ENCODE measurements at regions not wholly inside any gene's neighbourhood (a gene's known extent, or its start where the extent isn't known, plus 50 kb on each side); places are given as distances from the start of the nearest gene placed in this dataset.

DNA sequence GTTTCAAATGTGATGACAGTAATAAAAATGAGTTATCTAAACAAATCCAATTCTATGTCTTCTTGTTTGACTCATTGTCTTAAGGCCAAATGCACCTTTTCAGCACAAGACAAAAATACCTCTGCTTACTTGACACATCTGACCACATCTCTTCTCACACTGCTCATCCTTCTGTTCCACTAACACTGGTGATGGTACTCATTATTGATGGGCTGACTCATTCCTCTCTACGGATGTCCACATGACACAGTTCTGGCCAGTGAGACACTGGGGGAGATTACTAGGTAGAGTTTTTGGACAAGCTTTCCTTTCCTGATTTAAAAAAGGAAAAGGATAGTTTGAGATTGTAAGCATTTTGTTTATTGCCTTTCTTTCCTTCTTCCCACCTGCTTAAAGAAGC is 410.6 kb upstream of the THRB start:
- no peaks in the 10 kb centered on the region for H3K27me3 ChIP-seq (ENCODE audit: control insufficient read depth, insufficient read depth, low read length, poor library complexity, severe bottlenecking)
- no peak overlapping the region for H3K27ac Mint-ChIP-seq
- no peaks in the 10 kb centered on the region for H3K36me3 ChIP-seq (ENCODE audit: control insufficient read depth, insufficient read depth, low read length)
- no peak for DNase-seq
- no peaks in the 10 kb centered on the region for H3K4me1 Mint-ChIP-seq
- no peaks in the 10 kb centered on the region for H3K9me3 ChIP-seq (ENCODE audit: control insufficient read depth, low read length)
- peaks cover 2% of the 10 kb centered on the region for H3K27me3 Mint-ChIP-seq (ENCODE audit: insufficient read depth)
- WGBS, 2 experiments (ENCODE audit: insufficient coverage in 1 of 2, insufficient read length in 1 of 2), result 96 to 100% methylated on average over 1 of the region's 1 CpG
- H3K9me3 Mint-ChIP-seq, result no peaks in the 10 kb centered on the region
- no peak overlapping the region for H3K9ac ChIP-seq (ENCODE audit: extremely low read depth, low read length, poor library complexity, severe bottlenecking)
- no peaks in the 10 kb centered on the region for H3K4me1 ChIP-seq (ENCODE audit: control insufficient read depth, insufficient read depth, low read length)
- no peak overlapping the region for H3K4me3 ChIP-seq (ENCODE audit: low read length)
- TF ChIP-seq, protein P1, sequence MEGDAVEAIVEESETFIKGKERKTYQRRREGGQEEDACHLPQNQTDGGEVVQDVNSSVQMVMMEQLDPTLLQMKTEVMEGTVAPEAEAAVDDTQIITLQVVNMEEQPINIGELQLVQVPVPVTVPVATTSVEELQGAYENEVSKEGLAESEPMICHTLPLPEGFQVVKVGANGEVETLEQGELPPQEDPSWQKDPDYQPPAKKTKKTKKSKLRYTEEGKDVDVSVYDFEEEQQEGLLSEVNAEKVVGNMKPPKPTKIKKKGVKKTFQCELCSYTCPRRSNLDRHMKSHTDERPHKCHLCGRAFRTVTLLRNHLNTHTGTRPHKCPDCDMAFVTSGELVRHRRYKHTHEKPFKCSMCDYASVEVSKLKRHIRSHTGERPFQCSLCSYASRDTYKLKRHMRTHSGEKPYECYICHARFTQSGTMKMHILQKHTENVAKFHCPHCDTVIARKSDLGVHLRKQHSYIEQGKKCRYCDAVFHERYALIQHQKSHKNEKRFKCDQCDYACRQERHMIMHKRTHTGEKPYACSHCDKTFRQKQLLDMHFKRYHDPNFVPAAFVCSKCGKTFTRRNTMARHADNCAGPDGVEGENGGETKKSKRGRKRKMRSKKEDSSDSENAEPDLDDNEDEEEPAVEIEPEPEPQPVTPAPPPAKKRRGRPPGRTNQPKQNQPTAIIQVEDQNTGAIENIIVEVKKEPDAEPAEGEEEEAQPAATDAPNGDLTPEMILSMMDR (conservative IDR thresholded peaks at IDR 0.05), result no peak
- H3K4me3 Mint-ChIP-seq, result no peak overlapping the region
- H3K36me3 Mint-ChIP-seq (ENCODE audit: low read depth), result no peaks in the 10 kb centered on the region
- H3K27ac ChIP-seq (ENCODE audit: low read depth, low read length), result no peak overlapping the region

- Histone ChIP-seq H3K9me3 (ENCODE audit: control insufficient read depth, low read length) (no peaks in the 10 kb centered on the region), H3K4me3 (ENCODE audit: low read length) (no peak overlapping the region), H3K27me3 (ENCODE audit: control insufficient read depth, insufficient read depth, low read length, poor library complexity, severe bottlenecking) (no peaks in the 10 kb centered on the region), H3K27ac (ENCODE audit: low read depth, low read length) (no peak overlapping the region), H3K36me3 (ENCODE audit: control insufficient read depth, insufficient read depth, low read length) (no peaks in the 10 kb centered on the region), H3K9ac (ENCODE audit: extremely low read depth, low read length, poor library complexity, severe bottlenecking) (no peak overlapping the region), H3K4me1 (ENCODE audit: control insufficient read depth, insufficient read depth, low read length) (no peaks in the 10 kb centered on the region)
- TF ChIP-seq, protein P1 (conservative IDR thresholded peaks at IDR 0.05), result no peak
- WGBS, 2 experiments (ENCODE audit: insufficient coverage in 1 of 2, insufficient read length in 1 of 2), result 97 to 100% methylated on average over 2 of the region's 2 CpGs
- Mint-ChIP-seq H3K27ac (no peak overlapping the region), H3K9me3 (no peaks in the 10 kb centered on the region), H3K27me3 (ENCODE audit: insufficient read depth) (peaks cover 2% of the 10 kb centered on the region), H3K36me3 (ENCODE audit: low read depth) (no peaks in the 10 kb centered on the region), H3K4me1 (peaks cover 6% of the 10 kb centered on the region), H3K4me3 (no peak overlapping the region)
- DNase-seq, result no peak
These were observed 412.5 kb upstream of the THRB start for GRCh38 chr3:24907106-24907505.

DNA sequence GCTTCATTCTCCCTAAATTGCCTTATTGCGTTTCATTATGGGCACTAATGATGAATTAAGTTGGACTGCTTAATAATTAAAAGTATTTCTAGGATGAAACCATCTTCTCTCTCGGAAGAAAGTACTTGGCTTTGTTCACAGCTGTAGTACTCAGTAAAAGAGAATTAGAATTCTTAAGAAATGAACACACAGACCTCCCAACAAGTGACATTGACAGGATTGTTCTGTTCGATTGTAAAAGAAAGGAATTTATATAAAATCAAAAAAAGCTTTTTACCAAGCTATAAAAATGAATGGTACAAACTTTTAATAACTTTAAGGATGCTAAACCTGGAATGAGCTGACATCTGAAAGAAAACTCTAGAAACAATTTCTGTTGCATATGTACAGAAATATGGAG is 416.4 kb upstream of the THRB start:
- peaks cover 6% of the 10 kb centered on the region for H3K4me1 Mint-ChIP-seq
- no peak for DNase-seq

More for the DNA sequence above, 416.4 kb upstream of the THRB start:
- H3K4me3 ChIP-seq (ENCODE audit: low read length), result no peak overlapping the region
- no peaks in the 10 kb centered on the region for H3K27me3 ChIP-seq (ENCODE audit: control insufficient read depth, insufficient read depth, low read length, poor library complexity, severe bottlenecking)
- no peak overlapping the region for H3K27ac ChIP-seq (ENCODE audit: low read depth, low read length)
- H3K36me3 ChIP-seq (ENCODE audit: control insufficient read depth, insufficient read depth, low read length), result no peaks in the 10 kb centered on the region
- no peaks in the 10 kb centered on the region for H3K9me3 ChIP-seq (ENCODE audit: control insufficient read depth, low read length)
- Mint-ChIP-seq H3K4me3 (no peak overlapping the region), H3K27ac (no peak overlapping the region), H3K27me3 (ENCODE audit: insufficient read depth) (peaks cover 6% of the 10 kb centered on the region), H3K9me3 (peaks cover 7% of the 10 kb centered on the region), H3K36me3 (ENCODE audit: low read depth) (no peaks in the 10 kb centered on the region)
- 98% methylated on average over 2 of the region's 3 CpGs; no CpG with 5 or more reads in 1 of the 2 experiments for WGBS, 2 experiments (ENCODE audit: insufficient coverage in 1 of 2, insufficient read length in 1 of 2)
- no peaks in the 10 kb centered on the region for H3K4me1 ChIP-seq (ENCODE audit: control insufficient read depth, insufficient read depth, low read length)
- no peak overlapping the region for H3K9ac ChIP-seq (ENCODE audit: extremely low read depth, low read length, poor library complexity, severe bottlenecking)
- TF ChIP-seq, protein P1 (conservative IDR thresholded peaks at IDR 0.05), result no peak

Measured in endodermal cell (in vitro differentiated cells).